Activated gamma-delta T cell treated with Interleukin-2 at 50 U/mL for 16 hours (primary cell): ENCODE measurements at regions not wholly inside any gene's neighbourhood (a gene's known extent, or its start where the extent isn't known, plus 50 kb on each side); places are given as distances from the start of the nearest gene placed in this dataset.
"Not testable (repeated sequence)": the region's sequence is repeated elsewhere in the genome, so short reads cannot be mapped to it uniquely, and the experiment has no call there.

ENCODE experiments used
- DNase-seq: peaks from one replicate; pipeline ENCODE4 v3.0.0-alpha.2; 2020

- DNase-seq: no peak
These were observed 182.2 kb upstream of the GNAI1 start for GRCh38 chr7:79952399-79952798.

- DNase-seq: no peak
These were observed 183.2 kb upstream of the GNAI1 start for GRCh38 chr7:79951415-79951814.

GRCh38 chr7:79949778-79950177 is 184.9 kb upstream of the GNAI1 start:
- DNase-seq: no peak

- DNase-seq: no peak
These were observed 198.2 kb upstream of the GNAI1 start for GRCh38 chr7:79936281-79936983.

- DNase-seq: no peak
These were observed 199.9 kb upstream of the GNAI1 start for GRCh38 chr7:79934727-79935126.

- no peak for DNase-seq
These were observed 201.5 kb upstream of the GNAI1 start for GRCh38 chr7:79933144-79933543.

- no peak for DNase-seq
These were observed 204.0 kb upstream of the GNAI1 start for GRCh38 chr7:79930604-79931003.

- DNase-seq: no peak
These were observed 207.5 kb upstream of the GNAI1 start for GRCh38 chr7:79927116-79927515.

GRCh38 chr7:79923953-79924352 is 210.7 kb upstream of the GNAI1 start:
- DNase-seq: no peak

GRCh38 chr7:79922894-79923293 is 211.7 kb upstream of the GNAI1 start:
- no peak for DNase-seq

GRCh38 chr7:79921976-79922375 is 212.7 kb upstream of the GNAI1 start:
- DNase-seq: no peak

- DNase-seq: not testable (repeated sequence)
These were observed 216.0 kb upstream of the GNAI1 start for GRCh38 chr7:79918632-79919031.

- not testable (repeated sequence) for DNase-seq
These were observed 219.3 kb upstream of the GNAI1 start for GRCh38 chr7:79915346-79915745.

- DNase-seq: no peak
These were observed 222.4 kb upstream of the GNAI1 start for GRCh38 chr7:79912213-79912633.

GRCh38 chr7:79911420-79911819 is 223.2 kb upstream of the GNAI1 start:
- no peak for DNase-seq

- DNase-seq: no peak
These were observed 225.5 kb upstream of the GNAI1 start for GRCh38 chr7:79909176-79909575.

- DNase-seq: no peak
These were observed 237.5 kb upstream of the GNAI1 start for GRCh38 chr7:79897166-79897565.

GRCh38 chr7:79893991-79894390 is 240.6 kb upstream of the GNAI1 start:
- DNase-seq: no peak

- DNase-seq: no peak
These were observed 251.7 kb upstream of the GNAI1 start for GRCh38 chr7:79882922-79883321.

GRCh38 chr7:79880312-79880711 is 254.3 kb upstream of the GNAI1 start:
- no peak for DNase-seq

- DNase-seq: no peak
These were observed 256.7 kb upstream of the GNAI1 start for GRCh38 chr7:79877874-79878465.

GRCh38 chr7:79876848-79877252 is 257.8 kb upstream of the GNAI1 start:
- DNase-seq: no peak

GRCh38 chr7:79874797-79875196 is 259.8 kb upstream of the GNAI1 start:
- no peak for DNase-seq

GRCh38 chr7:79872176-79872575 is 262.5 kb upstream of the GNAI1 start:
- no peak for DNase-seq

GRCh38 chr7:79868010-79868409 is 266.6 kb upstream of the GNAI1 start:
- DNase-seq: no peak
